ENCODE measurements at regions not wholly inside any gene's neighbourhood (a gene's known extent, or its start where the extent isn't known, plus 50 kb on each side); places are given as distances from the start of the nearest gene placed in this dataset.

- FAIRE-seq (no peak), DNase-seq (ENCODE audit: low read depth) (peak; percentile 93)
- no peak for TF ChIP-seq CTCF (IDR thresholded peaks at IDR 0.05; ENCODE audit: insufficient read depth, low read length, severe bottlenecking)
- H3K27me3 ChIP-seq (ENCODE audit: control insufficient read depth, insufficient read depth, low read length): no peaks in the 10 kb centered on the region
- no peak overlapping the region for H3K4me3 ChIP-seq (ENCODE audit: low read depth, low read length)
- no peaks in the 10 kb centered on the region for H3K36me3 ChIP-seq (ENCODE audit: control insufficient read depth, insufficient read depth, low read length)
Observed at GRCh38 chr5:27906931-27907601, 868.7 kb upstream of the CDH9 start.

DNA sequence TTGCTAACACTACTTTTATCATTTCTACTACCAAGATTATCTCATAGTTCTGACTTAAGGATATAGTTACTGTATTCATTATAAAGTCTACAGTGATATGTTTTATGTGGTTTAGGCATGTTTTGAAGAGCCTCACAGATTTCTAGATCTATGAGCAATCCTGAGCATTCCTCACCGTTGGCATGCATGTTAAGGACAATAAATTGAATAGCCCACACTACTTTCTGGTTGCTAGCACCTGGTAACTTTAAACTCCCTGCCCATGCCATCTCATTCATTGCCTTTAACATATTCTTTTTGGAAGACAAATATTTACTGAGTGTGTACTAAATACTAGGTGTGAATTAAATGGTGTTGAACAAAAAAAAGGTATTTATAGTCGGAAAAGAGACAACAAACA, 868.1 kb upstream of the CDH9 start:
- DNase-seq (ENCODE audit: low read depth) (peak; percentile 80), FAIRE-seq (no peak)
- no peak for TF ChIP-seq CTCF (IDR thresholded peaks at IDR 0.05; ENCODE audit: insufficient read depth, low read length, severe bottlenecking)
- Histone ChIP-seq H3K4me3 (ENCODE audit: low read depth, low read length) (no peak overlapping the region), H3K27me3 (ENCODE audit: control insufficient read depth, insufficient read depth, low read length) (no peaks in the 10 kb centered on the region), H3K36me3 (ENCODE audit: control insufficient read depth, insufficient read depth, low read length) (no peaks in the 10 kb centered on the region)

- no peaks in the 10 kb centered on the region for H3K36me3 ChIP-seq (ENCODE audit: control insufficient read depth, insufficient read depth, low read length)
- no peak for TF ChIP-seq CTCF (IDR thresholded peaks at IDR 0.05; ENCODE audit: insufficient read depth, low read length, severe bottlenecking)
- H3K4me3 ChIP-seq (ENCODE audit: low read depth, low read length): no peak overlapping the region
- FAIRE-seq (no peak), DNase-seq (ENCODE audit: low read depth) (peak; percentile 70)
- H3K27me3 ChIP-seq (ENCODE audit: control insufficient read depth, insufficient read depth, low read length): no peaks in the 10 kb centered on the region
Observed at GRCh38 chr5:27900761-27901160, 862.4 kb upstream of the CDH9 start.

DNA sequence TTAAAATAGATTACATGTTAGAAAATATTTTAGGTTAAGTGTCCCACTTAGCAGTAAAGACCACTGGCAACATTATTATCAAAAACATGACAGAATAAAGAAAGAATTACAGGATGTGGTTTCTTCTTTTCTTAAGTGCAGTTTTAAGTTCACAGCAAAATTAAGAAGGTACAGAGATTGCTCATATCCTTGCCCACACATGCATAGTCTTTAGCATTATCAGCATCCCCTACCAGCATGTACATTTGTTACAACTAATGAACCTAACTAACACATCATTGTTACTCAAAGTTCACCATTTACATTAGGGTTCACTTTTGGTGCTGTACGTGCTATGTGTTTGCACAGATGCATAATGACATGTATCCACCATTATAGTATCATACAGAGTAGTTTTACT, 837.7 kb upstream of the CDH9 start:
- Histone ChIP-seq H3K36me3 (ENCODE audit: control insufficient read depth, insufficient read depth, low read length) (no peaks in the 10 kb centered on the region), H3K27me3 (ENCODE audit: control insufficient read depth, insufficient read depth, low read length) (no peaks in the 10 kb centered on the region), H3K4me3 (ENCODE audit: low read depth, low read length) (no peak overlapping the region)
- no peak for TF ChIP-seq CTCF (IDR thresholded peaks at IDR 0.05; ENCODE audit: insufficient read depth, low read length, severe bottlenecking)
- DNase-seq (ENCODE audit: low read depth): peak; percentile 87
- no peak for FAIRE-seq

- TF ChIP-seq CTCF (IDR thresholded peaks at IDR 0.05; ENCODE audit: insufficient read depth, low read length, severe bottlenecking): no peak
Observed at GRCh38 chr5:27875148-27875547, 836.8 kb upstream of the CDH9 start.

DNA sequence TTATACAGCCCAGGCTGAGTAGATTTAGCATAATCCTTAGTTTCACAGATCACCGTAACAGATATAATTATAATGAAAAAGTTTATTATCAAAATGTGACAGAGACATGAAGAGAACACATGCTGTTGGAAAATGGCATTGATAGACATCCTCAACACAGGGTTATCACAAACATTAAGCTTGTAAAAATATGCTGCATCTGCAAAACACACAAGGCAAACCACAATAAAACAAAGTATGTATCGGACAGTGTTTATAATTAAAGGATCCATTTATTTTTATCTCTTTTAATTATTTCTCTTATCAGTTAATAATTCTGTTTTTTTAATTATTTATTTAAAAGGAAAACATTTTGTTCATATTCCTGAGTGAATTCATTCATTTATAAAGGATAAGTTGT, 829.9 kb upstream of the CDH9 start:
- Histone ChIP-seq H3K4me3 (ENCODE audit: low read depth, low read length) (no peak overlapping the region), H3K27me3 (ENCODE audit: control insufficient read depth, insufficient read depth, low read length) (no peaks in the 10 kb centered on the region), H3K36me3 (ENCODE audit: control insufficient read depth, insufficient read depth, low read length) (no peaks in the 10 kb centered on the region)
- no peak for FAIRE-seq
- no peak for DNase-seq (ENCODE audit: low read depth)
- TF ChIP-seq CTCF (IDR thresholded peaks at IDR 0.05; ENCODE audit: insufficient read depth, low read length, severe bottlenecking): no peak

More at GRCh38 chr5:27875148-27875547, 836.8 kb upstream of the CDH9 start:
- FAIRE-seq (no peak), DNase-seq (ENCODE audit: low read depth) (peak; percentile 67)
- Histone ChIP-seq H3K4me3 (ENCODE audit: low read depth, low read length) (no peak overlapping the region), H3K27me3 (ENCODE audit: control insufficient read depth, insufficient read depth, low read length) (no peaks in the 10 kb centered on the region), H3K36me3 (ENCODE audit: control insufficient read depth, insufficient read depth, low read length) (no peaks in the 10 kb centered on the region)
